B cell (primary cell): ENCODE measurements at regions not wholly inside any gene's neighbourhood (a gene's known extent, or its start where the extent isn't known, plus 50 kb on each side); places are given as distances from the start of the nearest gene placed in this dataset.

ENCODE experiments used
- ATAC-seq: fragments of 200-7000 bp; cut with Tn5 transposase; one replicate; pipeline ENCODE4 v1.10.0; 2021; ENCODE audit warnings: low read depth, mild to moderate bottlenecking, moderate number of reproducible peaks, moderate library complexity
- CTCF ChIA-PET: fragments of 350-600 bp; sonication (Branson Sonifier 250); formaldehyde crosslinking; loops from one replicate; lab custom pipeline; 2021; ENCODE audit warnings: antibody characterized with exemption, inconsistent platforms; lab: Charles Lee
- POLR2A ChIA-PET: fragments of 350-600 bp; sonication (Branson Sonifier 250); formaldehyde crosslinking; loops from one replicate; lab custom pipeline; 2021; ENCODE audit warnings: antibody characterized with exemption; lab: Charles Lee
- DNase-seq: peaks from one replicate; pipeline ENCODE4 v3.0.0; 2013
- H2AFZ ChIP-seq: 2 replicates; pipeline ENCODE4 v1.6.1; 2012; ENCODE audit warnings: mild to moderate bottlenecking, low read depth, low read length; ENCODE audit not compliant: insufficient read depth, poor library complexity, severe bottlenecking
- H3K27ac ChIP-seq, 2 donors: 1 replicate in 1 of 2; 2 replicates in 1 of 2; pipeline ENCODE4 v1.5.1; 2012 to 2013; ENCODE audit warnings: low read length in 2 of 2, mild to moderate bottlenecking in 2 of 2, moderate library complexity in 1 of 2
- H3K27me3 ChIP-seq, 4 experiments: fragments of 200-600 bp in 1 of 4; sonication (generic) in 1 of 4; replicated peaks in 1 of 4; 1 replicate in 2 of 4; 2 replicates in 2 of 4; pipeline versions ENCODE4 v1.6.1 to v1.7.0; 2013 to 2016; ENCODE audit warnings: low read length in 3 of 4, mild to moderate bottlenecking in 2 of 4, mixed read lengths in 1 of 4, moderate library complexity in 1 of 4; ENCODE audit not compliant: insufficient read depth in 4 of 4, control insufficient read depth in 3 of 4; ENCODE audit errors: control extremely low read depth in 1 of 4
- H3K36me3 ChIP-seq, 2 experiments: replicated peaks in 1 of 2; 1 replicate in 1 of 2; 2 replicates in 1 of 2; pipeline versions ENCODE4 v1.6.1 to v1.7.1; 2013; ENCODE audit warnings: low read length in 1 of 2; ENCODE audit not compliant: insufficient read depth in 2 of 2, control insufficient read depth in 1 of 2; ENCODE audit errors: control extremely low read depth in 1 of 2, extremely low read depth in 1 of 2
- H3K4me1 ChIP-seq, 2 donors: fragments of 200-600 bp in 1 of 2; sonication (generic) in 1 of 2; 1 replicate in 1 of 2; 2 replicates in 1 of 2; pipeline versions ENCODE4 v1.5.1 to v1.6.1; 2013 to 2017; ENCODE audit warnings: low read length in 2 of 2; ENCODE audit not compliant: control insufficient read depth in 2 of 2, insufficient read depth in 2 of 2
- H3K4me2 ChIP-seq: replicated peaks from 2 replicates; pipeline ENCODE3; 2012; ENCODE audit warnings: mild to moderate bottlenecking, low read depth, low read length; ENCODE audit not compliant: poor library complexity, severe bottlenecking
- H3K4me3 ChIP-seq, 5 experiments: fragments of 200-600 bp in 1 of 5; sonication (generic) in 1 of 5; 1 replicate in 3 of 5; 2 replicates in 2 of 5; pipeline versions ENCODE4 v1.5.1 to v1.7.0; 2011 to 2016; ENCODE audit warnings: low read length in 4 of 5, mild to moderate bottlenecking in 4 of 5, low read depth in 2 of 5, control low read depth in 1 of 5, moderate library complexity in 1 of 5; ENCODE audit not compliant: insufficient read depth in 1 of 5; ENCODE audit errors: control extremely low read depth in 1 of 5, extremely low read depth in 1 of 5
- H3K79me2 ChIP-seq: fragments of 200-600 bp; sonication (generic); one replicate; pipeline ENCODE4 v1.6.0; 2016; ENCODE audit warnings: low read length; ENCODE audit not compliant: control insufficient read depth, insufficient read depth
- H3K9ac ChIP-seq: fragments of 200-600 bp; sonication (generic); 2 replicates; pipeline ENCODE4 v1.6.1; 2017; ENCODE audit warnings: mild to moderate bottlenecking, low read length, moderate library complexity
- H3K9me3 ChIP-seq, 3 donors: one replicate each; pipeline versions ENCODE4 v1.6.1 to v1.7.1; 2013; ENCODE audit warnings: low read length in 2 of 3; ENCODE audit not compliant: control insufficient read depth in 2 of 3, insufficient read depth in 1 of 3; ENCODE audit errors: control extremely low read depth in 1 of 3
- H4K20me1 ChIP-seq: 2 replicates; pipeline ENCODE4 v1.6.0; 2012; ENCODE audit warnings: mild to moderate bottlenecking, low read length; ENCODE audit not compliant: insufficient read depth, control insufficient read depth, poor library complexity, severe bottlenecking
- H3K27ac Mint-ChIP-seq: one replicate; pipeline ENCODE4 v1.8.0; 2021; ENCODE audit warnings: mixed read lengths
- H3K27me3 Mint-ChIP-seq: one replicate; pipeline ENCODE4 v1.8.0; 2021; ENCODE audit warnings: mixed read lengths
- H3K4me1 Mint-ChIP-seq: one replicate; pipeline ENCODE4 v1.8.0; 2021; ENCODE audit warnings: mixed read lengths
- H3K4me3 Mint-ChIP-seq: one replicate; pipeline ENCODE4 v1.8.0; 2021; ENCODE audit warnings: mixed read lengths
- H3K9me3 Mint-ChIP-seq: one replicate; pipeline ENCODE4 v1.8.0; 2022; ENCODE audit warnings: mixed read lengths; ENCODE audit not compliant: insufficient read depth
- EZH2 ChIP-seq: IDR thresholded peaks from 2 replicates; pipeline ENCODE4 v1.6.1; 2012; ENCODE audit warnings: borderline replicate concordance, low read depth, mild to moderate bottlenecking, moderate library complexity, low read length; ENCODE audit not compliant: insufficient read depth, poor library complexity, severe bottlenecking
- WGBS: methylation state at CpG from one replicate; pipeline ENCODE4 v1.1.5; 2013; ENCODE audit warnings: missing lambda C conversion rate; ENCODE audit not compliant: insufficient coverage; 5-methylcytosine and 5-hydroxymethylcytosine counted together
- intact Hi-C: fragments of 100-400 bp; cut with micrococcal nuclease; formaldehyde crosslinking; loops from one replicate; pipeline ENCODE4 v1.10.0; 2022
- TF ChIP-seq, protein P1 (sequence below): fragments of 200-600 bp; IDR thresholded peaks from one replicate; pipeline ENCODE4 v1.8.0; 2022; ENCODE audit warnings: antibody characterized with exemption, mild to moderate bottlenecking

DNA sequence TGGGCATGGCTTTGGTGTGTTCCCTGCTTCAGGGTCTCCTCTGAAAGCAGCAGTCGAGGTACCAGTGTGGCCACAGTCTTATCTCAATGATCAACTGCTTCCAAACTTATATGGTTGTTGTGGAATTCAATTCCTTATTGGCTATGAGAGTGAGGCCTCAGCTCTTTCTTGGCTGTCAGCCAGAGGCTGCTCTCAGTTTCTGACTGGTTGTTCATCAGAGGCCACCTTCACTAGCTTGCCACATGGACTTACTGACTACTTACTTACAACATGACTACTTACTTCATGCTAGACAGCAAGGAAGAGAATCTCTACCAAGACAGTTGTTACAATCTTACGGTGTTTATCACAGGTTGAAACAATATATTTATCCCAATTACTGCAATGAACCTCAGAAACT, 789.2 kb downstream of the DIPK2A start:
- Histone ChIP-seq H3K36me3 (no peaks in the 10 kb centered on the region), H3K27ac (no peak overlapping the region), H3K4me1 (no peaks in the 10 kb centered on the region), H3K79me2 (no peaks in the 10 kb centered on the region), H3K4me2 (no peak overlapping the region), H3K9ac (no peak overlapping the region), H3K27me3 (no peaks in the 10 kb centered on the region), H4K20me1 (no peaks in the 10 kb centered on the region), H3K9me3 (peaks cover 0 to 8% (median 0%) of the 10 kb centered on the region in 3 donors), H3K4me3 (no peak overlapping the region), H2AFZ (no peak overlapping the region)
- Mint-ChIP-seq H3K27ac (no peak overlapping the region), H3K9me3 (peaks cover 2% of the 10 kb centered on the region), H3K27me3 (no peaks in the 10 kb centered on the region), H3K4me3 (no peak overlapping the region), H3K4me1 (no peaks in the 10 kb centered on the region)
- POLR2A ChIA-PET: no interaction called here
- intact Hi-C loops: no loop called here
- no peak for ATAC-seq
- CTCF ChIA-PET: no interaction called here
- no peak for DNase-seq
- TF ChIP-seq, protein P1, sequence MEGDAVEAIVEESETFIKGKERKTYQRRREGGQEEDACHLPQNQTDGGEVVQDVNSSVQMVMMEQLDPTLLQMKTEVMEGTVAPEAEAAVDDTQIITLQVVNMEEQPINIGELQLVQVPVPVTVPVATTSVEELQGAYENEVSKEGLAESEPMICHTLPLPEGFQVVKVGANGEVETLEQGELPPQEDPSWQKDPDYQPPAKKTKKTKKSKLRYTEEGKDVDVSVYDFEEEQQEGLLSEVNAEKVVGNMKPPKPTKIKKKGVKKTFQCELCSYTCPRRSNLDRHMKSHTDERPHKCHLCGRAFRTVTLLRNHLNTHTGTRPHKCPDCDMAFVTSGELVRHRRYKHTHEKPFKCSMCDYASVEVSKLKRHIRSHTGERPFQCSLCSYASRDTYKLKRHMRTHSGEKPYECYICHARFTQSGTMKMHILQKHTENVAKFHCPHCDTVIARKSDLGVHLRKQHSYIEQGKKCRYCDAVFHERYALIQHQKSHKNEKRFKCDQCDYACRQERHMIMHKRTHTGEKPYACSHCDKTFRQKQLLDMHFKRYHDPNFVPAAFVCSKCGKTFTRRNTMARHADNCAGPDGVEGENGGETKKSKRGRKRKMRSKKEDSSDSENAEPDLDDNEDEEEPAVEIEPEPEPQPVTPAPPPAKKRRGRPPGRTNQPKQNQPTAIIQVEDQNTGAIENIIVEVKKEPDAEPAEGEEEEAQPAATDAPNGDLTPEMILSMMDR: no peak
- no peak for TF ChIP-seq EZH2
- no CpG with 5 or more reads among the region's 2 CpGs for WGBS

DNA sequence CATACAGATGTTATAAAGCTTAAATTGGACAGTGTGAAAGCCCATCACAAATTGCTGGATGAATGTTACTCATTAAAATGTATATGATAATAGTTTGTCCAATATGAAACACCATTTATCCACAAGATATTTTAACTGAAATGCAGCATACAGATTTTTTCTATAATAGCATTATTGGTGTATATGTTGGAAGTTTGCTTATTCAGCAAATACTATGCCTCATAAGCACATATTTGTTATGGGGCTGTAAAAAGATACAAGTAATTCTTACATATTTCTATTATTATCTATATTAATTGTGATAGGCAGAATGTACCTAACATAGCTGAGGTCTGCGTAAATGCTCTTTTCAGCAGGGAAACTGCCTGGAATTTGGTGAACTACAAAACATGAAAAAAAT, 790.5 kb downstream of the DIPK2A start:
- WGBS: no CpG with 5 or more reads among the region's 1 CpG
- Histone ChIP-seq H4K20me1 (no peaks in the 10 kb centered on the region), H3K79me2 (no peaks in the 10 kb centered on the region), H2AFZ (no peak overlapping the region), H3K9ac (no peak overlapping the region), H3K4me2 (no peak overlapping the region), H3K4me3 (no peak overlapping the region), H3K36me3 (no peaks in the 10 kb centered on the region), H3K27me3 (no peaks in the 10 kb centered on the region), H3K9me3 (peaks cover 0 to 1% (median 0%) of the 10 kb centered on the region in 3 donors), H3K27ac (no peak overlapping the region), H3K4me1 (no peaks in the 10 kb centered on the region)
- TF ChIP-seq, protein P1: no peak
- no peak for TF ChIP-seq EZH2
- intact Hi-C loops: no loop called here
- no peaks in the 10 kb centered on the region for H3K27me3 Mint-ChIP-seq
- H3K27ac Mint-ChIP-seq: no peak overlapping the region
- no peak overlapping the region for H3K4me3 Mint-ChIP-seq
- POLR2A ChIA-PET: no interaction called here
- peaks cover 2% of the 10 kb centered on the region for H3K9me3 Mint-ChIP-seq
- CTCF ChIA-PET: no interaction called here
- ATAC-seq: no peak
- no peak for DNase-seq
- H3K4me1 Mint-ChIP-seq: no peaks in the 10 kb centered on the region
